GM12878 (cell line): ENCODE measurements at regions not wholly inside any gene's neighbourhood (a gene's known extent, or its start where the extent isn't known, plus 50 kb on each side); places are given as distances from the start of the nearest gene placed in this dataset.

Experiments used
- EZH2 ChIP-seq: IDR thresholded peaks from 2 replicates; pipeline ENCODE4 v1.6.1; 2012; ENCODE audit warnings: low read depth, mild to moderate bottlenecking, control low read depth, inconsistent platforms, low read length, borderline replicate concordance; ENCODE audit not compliant: control insufficient read depth
- MYC ChIP-seq: IDR thresholded peaks from 2 replicates; pipeline ENCODE4 v1.6.1; 2011; ENCODE audit warnings: mild to moderate bottlenecking, low read length, moderate library complexity, inconsistent platforms; ENCODE audit not compliant: insufficient read depth, insufficient replicate concordance, insufficient read length, severe bottlenecking
- POLR2A ChIP-seq: IDR thresholded peaks from 2 replicates; pipeline ENCODE4 v1.6.1; 2011; ENCODE audit warnings: low read depth, mild to moderate bottlenecking, low read length
- TF ChIP-seq, protein P1 (sequence below), 3 experiments: IDR thresholded peaks in 2 of 3; conservative IDR thresholded peaks in 1 of 3; 2 replicates each; pipeline ENCODE4 v1.5.1; 2011; ENCODE audit warnings: low read depth in 3 of 3, low read length in 3 of 3, mild to moderate bottlenecking in 3 of 3, control low read depth in 2 of 3, moderate library complexity in 2 of 3, inconsistent platforms in 1 of 3, mixed read lengths in 1 of 3; ENCODE audit not compliant: control insufficient read depth in 2 of 3, insufficient read depth in 1 of 3; ENCODE audit errors: extremely low read depth in 1 of 3

DNA sequence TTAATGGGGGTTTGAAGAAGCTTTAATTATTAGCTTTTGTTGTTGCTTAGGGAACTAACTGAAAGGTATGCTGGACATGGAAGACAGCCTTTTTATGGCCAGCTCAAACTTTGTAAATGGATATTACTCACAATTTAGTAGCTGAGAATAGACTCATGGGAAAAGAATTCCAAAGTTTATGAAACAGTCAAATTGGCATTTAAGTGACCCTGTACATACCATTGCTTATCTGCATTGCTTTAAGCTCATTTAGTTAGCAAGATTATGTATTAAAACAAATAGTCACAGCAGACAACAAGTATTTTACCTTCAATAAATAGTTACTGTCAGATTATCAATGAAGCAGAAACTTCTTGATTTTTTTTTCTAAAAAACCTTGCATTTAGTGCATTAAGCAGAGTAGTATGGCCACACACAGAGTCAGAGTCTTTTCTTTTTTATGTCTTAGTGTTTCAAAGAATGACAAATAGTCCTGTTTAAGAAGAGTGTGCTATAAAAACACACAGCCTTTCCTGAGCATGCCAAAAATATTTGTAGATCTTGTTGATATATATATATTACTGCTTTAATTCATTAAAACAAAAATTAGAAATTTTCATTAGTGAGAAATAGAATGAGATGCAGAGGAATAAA lies 102.2 kb downstream of the TTC6 start:
- TF ChIP-seq POLR2A = no peak
- TF ChIP-seq, protein P1, sequence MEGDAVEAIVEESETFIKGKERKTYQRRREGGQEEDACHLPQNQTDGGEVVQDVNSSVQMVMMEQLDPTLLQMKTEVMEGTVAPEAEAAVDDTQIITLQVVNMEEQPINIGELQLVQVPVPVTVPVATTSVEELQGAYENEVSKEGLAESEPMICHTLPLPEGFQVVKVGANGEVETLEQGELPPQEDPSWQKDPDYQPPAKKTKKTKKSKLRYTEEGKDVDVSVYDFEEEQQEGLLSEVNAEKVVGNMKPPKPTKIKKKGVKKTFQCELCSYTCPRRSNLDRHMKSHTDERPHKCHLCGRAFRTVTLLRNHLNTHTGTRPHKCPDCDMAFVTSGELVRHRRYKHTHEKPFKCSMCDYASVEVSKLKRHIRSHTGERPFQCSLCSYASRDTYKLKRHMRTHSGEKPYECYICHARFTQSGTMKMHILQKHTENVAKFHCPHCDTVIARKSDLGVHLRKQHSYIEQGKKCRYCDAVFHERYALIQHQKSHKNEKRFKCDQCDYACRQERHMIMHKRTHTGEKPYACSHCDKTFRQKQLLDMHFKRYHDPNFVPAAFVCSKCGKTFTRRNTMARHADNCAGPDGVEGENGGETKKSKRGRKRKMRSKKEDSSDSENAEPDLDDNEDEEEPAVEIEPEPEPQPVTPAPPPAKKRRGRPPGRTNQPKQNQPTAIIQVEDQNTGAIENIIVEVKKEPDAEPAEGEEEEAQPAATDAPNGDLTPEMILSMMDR (IDR thresholded peaks at IDR 0.05 in 2 of 3, conservative IDR thresholded peaks at IDR 0.05 in 1 of 3; ENCODE audit: control insufficient read depth in 2 of 3, extremely low read depth in 1 of 3, insufficient read depth in 1 of 3, low read depth in 3 of 3, low read length in 3 of 3) = no peak
- no peak for TF ChIP-seq MYC
- no peak for TF ChIP-seq EZH2
